Ascending aorta (tissue), 2 donors: ENCODE measurements at regions not wholly inside any gene's neighbourhood (a gene's known extent, or its start where the extent isn't known, plus 50 kb on each side); places are given as distances from the start of the nearest gene placed in this dataset.
"Not testable (repeated sequence)": the region's sequence is repeated elsewhere in the genome, so short reads cannot be mapped to it uniquely, and the experiment has no call there.

Source experiments
- DNase-seq, 2 donors: peaks; one replicate each; pipeline ENCODE4 v3.0.0-alpha.2; 2019; ENCODE audit warnings: low spot score in 2 of 2
- H3K27ac ChIP-seq, 2 donors: fragments of 200-600 bp; sonication (generic); one replicate each; pipeline ENCODE4 v1.5.1; 2016 to 2017; ENCODE audit warnings: mild to moderate bottlenecking in 1 of 2
- H3K27me3 ChIP-seq: fragments of 200-600 bp; sonication (generic); one replicate; pipeline ENCODE4 v1.5.1; 2017
- H3K36me3 ChIP-seq, 2 donors: fragments of 200-600 bp; sonication (generic); one replicate each; pipeline ENCODE4 v1.5.1; 2016
- H3K4me1 ChIP-seq, 2 donors: fragments of 200-600 bp; sonication (generic); one replicate each; pipeline ENCODE4 v1.5.1; 2016 to 2017; ENCODE audit warnings: mild to moderate bottlenecking in 1 of 2
- H3K4me3 ChIP-seq, 2 donors: fragments of 200-600 bp; sonication (generic); one replicate each; pipeline ENCODE4 v1.5.1; 2016 to 2017; ENCODE audit warnings: mild to moderate bottlenecking in 1 of 2
- H3K9me3 ChIP-seq, 2 donors: fragments of 200-600 bp; sonication (generic); one replicate each; pipeline ENCODE4 v1.5.1; 2016
- intact Hi-C: fragments of 100-400 bp; cut with DNase I; formaldehyde crosslinking; loops from one replicate; pipeline ENCODE4 v1.15.1; 2023
- TF ChIP-seq, protein P1 (sequence below), 3 experiments: fragments of 200-600 bp in 2 of 3; fragments of 450-650 bp in 1 of 3; sonication (generic) in 2 of 3; IDR thresholded peaks; one replicate each; pipeline ENCODE4 v1.5.1; 2016 to 2019; ENCODE audit warnings: antibody characterized with exemption in 3 of 3, mild to moderate bottlenecking in 1 of 3, moderate library complexity in 1 of 3

DNA sequence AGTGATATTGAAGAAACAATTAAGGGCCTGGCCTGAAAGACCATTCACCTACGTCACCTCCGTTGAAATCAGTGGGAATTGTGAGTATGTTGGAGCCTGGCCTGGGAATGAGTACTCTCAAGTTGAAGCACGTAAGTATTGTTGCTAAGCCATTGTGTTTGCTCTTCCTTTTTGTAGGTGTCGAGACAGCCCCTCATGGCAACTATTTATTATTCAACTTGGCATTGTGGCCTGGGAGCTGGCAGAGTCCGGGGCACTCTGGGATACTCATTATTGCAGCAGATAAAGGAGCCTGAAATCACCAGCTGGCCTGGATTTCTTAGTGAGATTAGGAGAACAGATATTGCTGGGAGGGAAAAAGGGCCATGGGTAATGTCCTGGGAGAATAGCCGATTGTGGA is 147.4 kb downstream of the C12orf75 start:
- Histone ChIP-seq H3K36me3 (no peaks in the 10 kb centered on the region), H3K9me3 (no peaks in the 10 kb centered on the region), H3K27ac (no peak overlapping the region), H3K4me3 (no peak overlapping the region), H3K27me3 (no peaks in the 10 kb centered on the region), H3K4me1 (no peaks in the 10 kb centered on the region)
- TF ChIP-seq, protein P1, sequence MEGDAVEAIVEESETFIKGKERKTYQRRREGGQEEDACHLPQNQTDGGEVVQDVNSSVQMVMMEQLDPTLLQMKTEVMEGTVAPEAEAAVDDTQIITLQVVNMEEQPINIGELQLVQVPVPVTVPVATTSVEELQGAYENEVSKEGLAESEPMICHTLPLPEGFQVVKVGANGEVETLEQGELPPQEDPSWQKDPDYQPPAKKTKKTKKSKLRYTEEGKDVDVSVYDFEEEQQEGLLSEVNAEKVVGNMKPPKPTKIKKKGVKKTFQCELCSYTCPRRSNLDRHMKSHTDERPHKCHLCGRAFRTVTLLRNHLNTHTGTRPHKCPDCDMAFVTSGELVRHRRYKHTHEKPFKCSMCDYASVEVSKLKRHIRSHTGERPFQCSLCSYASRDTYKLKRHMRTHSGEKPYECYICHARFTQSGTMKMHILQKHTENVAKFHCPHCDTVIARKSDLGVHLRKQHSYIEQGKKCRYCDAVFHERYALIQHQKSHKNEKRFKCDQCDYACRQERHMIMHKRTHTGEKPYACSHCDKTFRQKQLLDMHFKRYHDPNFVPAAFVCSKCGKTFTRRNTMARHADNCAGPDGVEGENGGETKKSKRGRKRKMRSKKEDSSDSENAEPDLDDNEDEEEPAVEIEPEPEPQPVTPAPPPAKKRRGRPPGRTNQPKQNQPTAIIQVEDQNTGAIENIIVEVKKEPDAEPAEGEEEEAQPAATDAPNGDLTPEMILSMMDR (IDR thresholded peaks at IDR 0.05) = no peak
- intact Hi-C loops = no loop called here
- no peak for DNase-seq

DNA sequence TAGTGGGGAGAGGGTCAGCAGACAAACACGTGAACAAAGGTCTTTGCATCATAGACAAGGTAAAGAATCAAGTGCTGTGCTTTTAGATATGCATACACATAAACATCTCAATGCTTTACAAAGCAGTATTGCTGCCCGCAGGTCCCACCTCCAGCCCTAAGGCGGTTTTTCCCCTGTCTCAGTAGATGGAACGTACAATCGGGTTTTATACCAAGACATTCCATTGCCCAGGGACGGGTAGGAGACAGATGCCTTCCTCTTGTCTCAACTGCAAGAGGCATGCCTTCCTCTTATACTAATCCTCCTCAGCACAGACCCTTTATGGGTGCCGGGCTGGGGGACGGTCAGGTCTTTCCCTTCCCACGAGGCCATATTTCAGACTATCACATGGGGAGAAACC is 148.3 kb downstream of the C12orf75 start:
- not testable (repeated sequence) for H3K4me3 ChIP-seq

DNA sequence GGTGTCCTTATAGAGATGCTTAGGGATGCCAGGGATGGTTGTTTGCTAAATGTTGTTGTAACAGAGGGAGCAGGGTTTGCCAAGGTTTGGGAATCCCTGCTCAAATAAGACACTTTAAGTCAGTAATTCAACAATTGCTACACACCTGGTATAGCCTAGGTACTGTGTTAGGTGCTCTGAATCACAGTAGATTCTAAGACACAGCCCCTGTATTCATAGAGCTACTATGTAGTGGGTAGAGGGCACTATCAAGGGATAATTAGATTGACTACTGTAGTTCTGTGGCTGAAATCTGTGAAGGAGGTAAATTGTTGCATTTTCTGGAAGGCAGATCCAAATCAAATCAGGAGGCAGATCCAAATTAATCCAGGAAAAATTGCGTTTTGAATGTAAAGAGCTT is 149.2 kb downstream of the C12orf75 start:
- intact Hi-C loops = no loop called here
- DNase-seq = no peak
- TF ChIP-seq, protein P1 (IDR thresholded peaks at IDR 0.05) = no peak

More for the DNA sequence above, 148.3 kb downstream of the C12orf75 start:
- DNase-seq, H3K27ac ChIP-seq, H3K9me3 ChIP-seq, intact Hi-C loops, H3K27me3 ChIP-seq, H3K36me3 ChIP-seq, H3K4me1 ChIP-seq: not testable (repeated sequence)

DNA sequence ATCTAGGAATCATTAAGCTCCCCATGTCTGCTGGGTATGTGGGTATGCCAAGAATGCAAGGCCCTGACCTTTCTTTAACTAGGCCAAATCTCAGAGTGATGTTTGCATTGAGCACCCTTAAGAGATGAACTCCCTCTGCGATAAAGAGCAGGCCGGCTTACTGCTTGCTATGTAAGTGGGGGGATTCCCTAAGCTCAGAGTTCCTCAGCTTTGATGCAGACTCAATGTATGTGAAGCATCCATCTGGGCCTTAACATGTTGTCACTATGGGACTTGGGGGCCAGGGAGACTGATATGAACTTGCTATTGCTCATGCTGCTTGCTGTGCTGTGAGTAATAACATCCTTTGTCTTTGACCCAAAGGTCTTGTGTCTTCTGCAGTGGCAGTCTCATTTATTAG is 149.7 kb downstream of the C12orf75 start:
- H3K27me3 ChIP-seq = no peaks in the 10 kb centered on the region
- no peak overlapping the region for H3K27ac ChIP-seq
- DNase-seq = no peak
- no peaks in the 10 kb centered on the region for H3K36me3 ChIP-seq
- H3K4me3 ChIP-seq = no peak overlapping the region
- H3K4me1 ChIP-seq = no peaks in the 10 kb centered on the region
- H3K9me3 ChIP-seq = no peaks in the 10 kb centered on the region
- intact Hi-C loops = no loop called here
- TF ChIP-seq, protein P1 (IDR thresholded peaks at IDR 0.05) = no peak

More for the DNA sequence above, 149.2 kb downstream of the C12orf75 start:
- H3K36me3 ChIP-seq = no peaks in the 10 kb centered on the region
- H3K27ac ChIP-seq = no peak overlapping the region
- no peaks in the 10 kb centered on the region for H3K4me1 ChIP-seq
- no peak overlapping the region for H3K4me3 ChIP-seq
- no peaks in the 10 kb centered on the region for H3K27me3 ChIP-seq
- H3K9me3 ChIP-seq = no peaks in the 10 kb centered on the region

DNA sequence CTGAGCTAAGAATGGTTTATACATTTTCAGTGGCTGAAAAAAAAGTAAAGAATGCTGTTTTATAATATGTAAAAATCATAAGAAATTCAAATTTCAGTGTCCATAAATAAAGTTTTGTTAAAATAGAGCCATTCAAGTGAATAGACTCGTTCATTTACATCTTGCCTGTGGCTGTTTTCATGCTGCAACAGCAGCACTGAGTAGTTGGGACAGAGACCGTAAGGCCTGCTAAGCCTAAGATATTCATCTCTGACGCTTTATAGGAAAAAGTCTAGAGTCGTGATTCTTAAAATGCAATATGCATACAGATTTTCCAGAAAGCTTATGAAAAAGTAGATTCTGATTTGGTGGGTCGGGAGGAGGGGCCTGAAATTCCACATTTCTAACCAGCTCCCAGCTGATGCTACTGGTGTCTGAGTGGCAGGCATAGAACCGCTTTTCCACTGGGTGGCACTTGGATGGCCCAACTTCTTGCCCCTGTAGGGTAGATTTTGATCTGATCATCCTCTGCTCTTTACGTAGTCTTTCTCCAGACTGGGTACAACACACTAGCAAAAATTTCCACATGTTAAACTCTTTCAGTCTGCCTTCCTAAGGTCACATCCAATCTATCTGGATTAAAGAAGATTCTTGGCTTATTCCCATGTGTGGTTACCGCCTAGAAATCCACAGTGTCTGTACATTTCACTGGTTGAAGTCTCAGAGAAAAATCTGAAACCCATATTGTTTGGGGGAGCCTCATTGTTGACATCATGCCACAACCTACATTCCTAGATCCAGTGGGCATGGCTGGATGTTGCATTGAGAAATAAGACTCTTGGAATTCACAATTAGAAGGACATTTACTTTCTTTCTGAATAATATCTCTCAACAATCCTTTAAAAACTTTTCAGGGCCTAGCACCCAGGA is 151.2 kb downstream of the C12orf75 start:
- H3K36me3 ChIP-seq = no peaks in the 10 kb centered on the region
- H3K4me1 ChIP-seq = no peaks in the 10 kb centered on the region
- no peaks in the 10 kb centered on the region for H3K27me3 ChIP-seq
- no peak overlapping the region for H3K27ac ChIP-seq
- intact Hi-C loops = no loop called here
- no peaks in the 10 kb centered on the region for H3K9me3 ChIP-seq
- H3K4me3 ChIP-seq = no peak overlapping the region
- DNase-seq = no peak
- TF ChIP-seq, protein P1 (IDR thresholded peaks at IDR 0.05) = no peak

DNA sequence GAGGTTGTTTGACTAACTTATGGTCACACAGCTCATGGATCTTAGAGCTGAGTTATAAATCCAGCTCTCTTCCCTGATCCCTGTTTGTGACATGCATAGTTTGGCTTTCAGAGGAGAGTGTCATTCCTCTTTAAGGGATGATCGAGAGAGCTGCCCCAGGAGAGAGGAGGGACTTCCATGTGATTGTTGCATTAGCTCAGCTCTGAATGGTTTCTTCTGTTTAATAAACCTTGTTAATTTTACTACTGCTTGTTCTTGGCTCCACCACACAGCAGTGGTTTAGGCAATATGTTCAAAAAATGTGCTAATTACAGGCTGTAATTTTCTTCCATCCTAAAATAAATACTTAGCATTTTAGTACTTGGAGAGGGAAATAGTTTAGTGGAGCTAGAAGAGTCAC is 152.5 kb downstream of the C12orf75 start:
- TF ChIP-seq, protein P1 (IDR thresholded peaks at IDR 0.05) = no peak
- Histone ChIP-seq H3K4me3 (no peak overlapping the region), H3K27me3 (no peaks in the 10 kb centered on the region), H3K27ac (no peak overlapping the region), H3K9me3 (no peaks in the 10 kb centered on the region), H3K36me3 (no peaks in the 10 kb centered on the region), H3K4me1 (no peaks in the 10 kb centered on the region)
- no peak for DNase-seq
- intact Hi-C loops = no loop called here
